HL-60 (cell line): ENCODE measurements at regions not wholly inside any gene's neighbourhood (a gene's known extent, or its start where the extent isn't known, plus 50 kb on each side); places are given as distances from the start of the nearest gene placed in this dataset.

ENCODE experiments used
- DNase-seq, 2 experiments: peaks; one replicate each; pipeline ENCODE4 v3.0.0-alpha.2; 2010 to 2020; ENCODE audit warnings: low read depth in 1 of 2, low spot score in 1 of 2
- H3K27ac ChIP-seq: fragments of 250-450 bp; sonication (Bioruptor Pico); replicated peaks from 2 replicates; pipeline ENCODE4 v1.5.1; 2020; ENCODE audit warnings: mild to moderate bottlenecking, moderate library complexity
- H3K27me3 ChIP-seq: fragments of 250-450 bp; sonication (Bioruptor Pico); 2 replicates; pipeline ENCODE4 v1.5.1; 2021; ENCODE audit warnings: mild to moderate bottlenecking, moderate library complexity; ENCODE audit not compliant: insufficient read depth, poor library complexity, severe bottlenecking
- H3K4me3 ChIP-seq: replicated peaks from 2 replicates; pipeline ENCODE4 v1.5.1; 2011; ENCODE audit warnings: mild to moderate bottlenecking, control low read depth, low read length; ENCODE audit not compliant: insufficient read depth
- CTCF ChIP-seq: IDR thresholded peaks from one replicate; pipeline ENCODE4 v1.5.1; 2011; ENCODE audit warnings: low read length, control low read depth, inconsistent platforms; ENCODE audit not compliant: insufficient read depth
- GABPA ChIP-seq: IDR thresholded peaks from 2 replicates; pipeline ENCODE4 v1.6.1; 2012; ENCODE audit warnings: low read depth
- POLR2AphosphoS5 ChIP-seq: IDR thresholded peaks from 2 replicates; pipeline ENCODE4 v1.6.1; 2012; ENCODE audit warnings: low read depth
- REST ChIP-seq: IDR thresholded peaks from 2 replicates; pipeline ENCODE4 v1.6.1; 2012; ENCODE audit warnings: low read depth; ENCODE audit not compliant: insufficient replicate concordance
- SPI1 ChIP-seq: IDR thresholded peaks from 2 replicates; pipeline ENCODE4 v1.6.1; 2012; ENCODE audit warnings: low read depth, mild to moderate bottlenecking, borderline replicate concordance

GRCh38 chr6:9657994-9658393 lies 756.9 kb downstream of the TFAP2A start:
- DNase-seq = no peak
- TF ChIP-seq GABPA (no peak), REST (no peak), CTCF (no peak), POLR2AphosphoS5 (no peak), SPI1 (no peak)
- no peak overlapping the region for H3K4me3 ChIP-seq
- H3K27me3 ChIP-seq = no peaks in the 10 kb centered on the region
- no peak overlapping the region for H3K27ac ChIP-seq

GRCh38 chr6:9647599-9647998 lies 767.3 kb downstream of the TFAP2A start:
- no peak overlapping the region for H3K4me3 ChIP-seq
- peak overlapping the region; percentile 72 for H3K27ac ChIP-seq
- H3K27me3 ChIP-seq = no peaks in the 10 kb centered on the region
- TF ChIP-seq SPI1 = no peak
- TF ChIP-seq REST = no peak
- TF ChIP-seq GABPA = no peak
- no peak for TF ChIP-seq CTCF
- no peak for TF ChIP-seq POLR2AphosphoS5
- DNase-seq = no peak

- Histone ChIP-seq H3K27ac (peak overlapping the region; percentile 72), H3K27me3 (no peaks in the 10 kb centered on the region), H3K4me3 (no peak overlapping the region)
- TF ChIP-seq CTCF = no peak
- TF ChIP-seq GABPA = no peak
- TF ChIP-seq SPI1 = no peak
- TF ChIP-seq REST = no peak
- TF ChIP-seq POLR2AphosphoS5 = no peak
- no peak for DNase-seq
These were observed 767.8 kb downstream of the TFAP2A start for GRCh38 chr6:9647071-9647445.
